Gastroesophageal sphincter (tissue), 4 donors: ENCODE measurements at regions not wholly inside any gene's neighbourhood (a gene's known extent, or its start where the extent isn't known, plus 50 kb on each side); places are given as distances from the start of the nearest gene placed in this dataset.
"Not testable (repeated sequence)": the region's sequence is repeated elsewhere in the genome, so short reads cannot be mapped to it uniquely, and the experiment has no call there.

Experiments
- ATAC-seq: fragments of 150-250 bp; one replicate; pipeline ENCODE4 v1.9.1; 2016; ENCODE audit warnings: mild to moderate bottlenecking, moderate library complexity
- H3K27ac ChIP-seq, 4 donors: fragments of 200-600 bp; sonication (generic) in 3 of 4; 1 replicate in 3 of 4; 2 replicates in 1 of 4; pipeline ENCODE4 v1.5.1; 2016 to 2019
- H3K27me3 ChIP-seq: fragments of 200-600 bp; sonication (generic); one replicate; pipeline ENCODE4 v1.5.1; 2019
- H3K36me3 ChIP-seq, 2 donors: fragments of 200-600 bp; sonication (generic); one replicate each; pipeline ENCODE4 v1.5.1; 2019; ENCODE audit warnings: control low read depth in 1 of 2
- H3K4me1 ChIP-seq, 3 donors: fragments of 200-600 bp; sonication (generic); 1 replicate in 2 of 3; 2 replicates in 1 of 3; pipeline ENCODE4 v1.5.1; 2016 to 2019; ENCODE audit warnings: control low read depth in 2 of 3
- H3K4me3 ChIP-seq, 2 donors: fragments of 200-600 bp; sonication (generic); one replicate each; pipeline ENCODE4 v1.5.1; 2019; ENCODE audit warnings: mild to moderate bottlenecking in 1 of 2, moderate library complexity in 1 of 2
- H3K9me3 ChIP-seq, 3 donors: fragments of 200-600 bp; sonication (generic); one replicate each; pipeline ENCODE4 v1.5.1; 2017 to 2019; ENCODE audit warnings: control low read depth in 2 of 3
- CTCF ChIP-seq, 4 experiments: fragments of 200-600 bp in 2 of 4; fragments of 450-650 bp in 2 of 4; sonication (generic) in 1 of 4; IDR thresholded peaks; one replicate each; pipeline ENCODE4 v1.5.1; 2017 to 2019; ENCODE audit warnings: antibody characterized with exemption in 4 of 4, mild to moderate bottlenecking in 2 of 4, moderate library complexity in 2 of 4
- EP300 ChIP-seq: sonication (generic); formaldehyde crosslinking; IDR thresholded peaks from one replicate; pipeline ENCODE4 v1.6.1; 2017; ENCODE audit warnings: antibody characterized with exemption, mild to moderate bottlenecking
- POLR2A ChIP-seq, 2 donors: fragments of 450-650 bp; IDR thresholded peaks; one replicate each; pipeline ENCODE4 v1.6.1; 2017; ENCODE audit warnings: antibody characterized with exemption in 2 of 2, mild to moderate bottlenecking in 2 of 2, moderate library complexity in 1 of 2
- POLR2AphosphoS5 ChIP-seq: sonication (generic); formaldehyde crosslinking; IDR thresholded peaks from one replicate; pipeline ENCODE4 v1.6.1; 2017; ENCODE audit warnings: antibody characterized with exemption
- WGBS, 2 donors: methylation state at CpG; one replicate each; pipeline ENCODE4 v1.1.5; 2018; ENCODE audit warnings: low coverage in 1 of 2; 5-methylcytosine and 5-hydroxymethylcytosine counted together

DNA sequence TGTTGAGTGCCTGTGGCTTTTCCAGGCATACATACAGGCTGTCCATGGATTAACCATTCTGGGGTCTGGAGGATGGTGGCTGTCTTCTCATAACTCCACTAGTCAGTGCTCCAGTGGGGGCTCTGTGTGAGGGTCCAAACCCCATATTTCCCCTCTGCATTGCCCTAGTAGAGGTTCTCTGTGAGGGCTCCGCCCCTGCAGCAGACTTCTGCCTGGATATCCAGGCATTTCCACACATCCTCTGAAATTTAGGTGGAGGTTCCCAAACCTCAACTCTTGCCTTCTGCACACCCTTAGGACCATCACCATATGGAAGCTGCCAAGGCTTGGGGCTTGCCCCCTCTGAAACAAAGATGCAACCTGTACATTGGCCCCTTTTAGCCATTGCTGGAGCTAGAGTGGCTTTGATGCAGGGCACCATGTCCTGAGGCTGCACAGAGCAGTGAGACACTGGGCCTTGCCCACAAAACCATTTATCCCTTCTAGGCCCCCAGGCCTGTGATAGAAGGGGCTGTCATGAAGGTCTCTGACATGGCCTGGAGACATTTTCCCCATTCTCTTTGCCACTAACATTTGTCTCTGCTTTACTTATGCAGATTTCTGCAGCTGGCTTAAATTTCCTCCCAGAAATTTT, 400.1 kb upstream of the MDFIC2 start:
- Histone ChIP-seq H3K36me3 (no peaks in the 10 kb centered on the region), H3K4me3 (no peak overlapping the region), H3K9me3 (peaks cover 0 to 12% (median 0%) of the 10 kb centered on the region in 3 donors), H3K27me3 (no peaks in the 10 kb centered on the region), H3K27ac (no peak overlapping the region), H3K4me1 (peaks cover 0 to 9% (median 0%) of the 10 kb centered on the region in 3 donors)
- WGBS, 2 donors, result no CpG with 5 or more reads among the region's 1 CpG
- no peak for TF ChIP-seq CTCF (IDR thresholded peaks at IDR 0.05)
- no peak for TF ChIP-seq EP300
- no peak for TF ChIP-seq POLR2A (IDR thresholded peaks at IDR 0.05)
- TF ChIP-seq POLR2AphosphoS5, result no peak
- ATAC-seq, result no peak

GRCh38 chr3:70703305-70704102, 391.1 kb upstream of the MDFIC2 start:
- no peak for ATAC-seq
- TF ChIP-seq CTCF (IDR thresholded peaks at IDR 0.05) (no peak), POLR2A (IDR thresholded peaks at IDR 0.05) (no peak)

GRCh38 chr3:70702132-70702531, 389.7 kb upstream of the MDFIC2 start:
- no peak overlapping the region for H3K27ac ChIP-seq
- H3K4me1 ChIP-seq, result no peaks in the 10 kb centered on the region
- WGBS, 2 donors, result 53 to 65% methylated on average over 2 of the region's 2 CpGs
- no peaks in the 10 kb centered on the region for H3K27me3 ChIP-seq
- no peaks in the 10 kb centered on the region for H3K36me3 ChIP-seq
- no peak overlapping the region for H3K4me3 ChIP-seq
- no peaks in the 10 kb centered on the region for H3K9me3 ChIP-seq
- ATAC-seq, result no peak
- TF ChIP-seq POLR2A (IDR thresholded peaks at IDR 0.05), result no peak
- no peak for TF ChIP-seq POLR2AphosphoS5
- no peak for TF ChIP-seq EP300
- TF ChIP-seq CTCF (IDR thresholded peaks at IDR 0.05), result no peak

More at GRCh38 chr3:70703305-70704102, 391.1 kb upstream of the MDFIC2 start:
- 67 to 69% methylated on average over 12 to 16 of the region's 16 CpGs for WGBS, 2 donors
- H3K36me3 ChIP-seq, result no peaks in the 10 kb centered on the region
- H3K4me3 ChIP-seq, result no peak overlapping the region
- H3K4me1 ChIP-seq, result no peaks in the 10 kb centered on the region
- no peak overlapping the region for H3K27ac ChIP-seq
- H3K27me3 ChIP-seq, result no peaks in the 10 kb centered on the region
- H3K9me3 ChIP-seq, result no peaks in the 10 kb centered on the region

DNA sequence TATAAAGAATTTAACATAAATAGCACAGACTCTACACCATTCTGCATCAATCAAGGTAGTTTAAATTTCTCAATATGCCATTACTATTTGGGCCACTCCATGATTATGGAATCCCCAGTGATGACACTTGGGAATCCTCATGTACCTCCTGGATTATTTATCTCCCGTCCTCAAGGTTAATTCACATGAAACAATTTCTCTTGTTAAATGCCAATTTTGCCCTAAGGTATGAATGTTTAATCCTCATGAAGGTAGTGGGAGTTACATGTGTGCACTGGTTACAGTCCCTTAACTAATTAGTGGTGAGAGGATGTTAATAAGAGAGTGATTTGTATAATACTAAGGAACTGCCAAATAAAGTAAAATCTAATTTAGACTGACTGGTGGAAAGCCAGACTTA, 372.3 kb upstream of the MDFIC2 start:
- H3K27ac ChIP-seq, result no peak overlapping the region
- no peaks in the 10 kb centered on the region for H3K4me1 ChIP-seq
- ATAC-seq, result no peak
- no peak overlapping the region for H3K4me3 ChIP-seq
- 88 to 100% methylated on average over 1 of the region's 1 CpG for WGBS, 2 donors
- H3K9me3 ChIP-seq, result no peaks in the 10 kb centered on the region
- no peaks in the 10 kb centered on the region for H3K36me3 ChIP-seq
- peaks cover 3% of the 10 kb centered on the region for H3K27me3 ChIP-seq
- TF ChIP-seq CTCF (IDR thresholded peaks at IDR 0.05), result no peak
- TF ChIP-seq POLR2A (IDR thresholded peaks at IDR 0.05), result no peak
- no peak for TF ChIP-seq POLR2AphosphoS5
- TF ChIP-seq EP300, result no peak

DNA sequence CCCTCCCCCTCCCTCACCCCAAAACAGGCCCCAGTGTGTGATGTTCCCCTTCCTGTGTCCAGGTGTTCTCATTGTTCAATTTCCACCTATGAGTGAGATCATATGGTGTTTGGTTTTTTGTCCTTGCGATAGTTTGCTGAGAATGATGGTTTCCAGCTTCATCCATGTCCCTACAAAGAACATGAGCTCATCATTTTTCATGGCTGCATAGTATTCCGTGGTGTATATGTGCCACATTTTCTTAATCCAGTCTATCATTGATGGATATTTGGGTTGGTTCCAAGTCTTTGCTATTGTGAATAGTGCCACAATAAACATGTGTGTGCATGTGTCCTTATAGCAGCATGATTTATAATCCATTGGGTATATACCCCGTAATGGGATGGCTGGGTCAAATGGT, 363.4 kb upstream of the MDFIC2 start:
- not testable (repeated sequence) for H3K4me1 ChIP-seq, ATAC-seq
- 70 to 90% methylated on average over 2 to 3 of the region's 3 CpGs for WGBS, 2 donors

More for the DNA sequence above, 363.4 kb upstream of the MDFIC2 start:
- H3K27ac ChIP-seq, H3K9me3 ChIP-seq, H3K36me3 ChIP-seq, H3K4me3 ChIP-seq, H3K27me3 ChIP-seq: not testable (repeated sequence)
